ENCODE measurements at regions not wholly inside any gene's neighbourhood (a gene's known extent, or its start where the extent isn't known, plus 50 kb on each side); places are given as distances from the start of the nearest gene placed in this dataset.

- TF ChIP-seq POLR2A (IDR thresholded peaks at IDR 0.05) = no peak
- TF ChIP-seq CTCF (IDR thresholded peaks at IDR 0.05) = no peak
These were observed 127.7 kb upstream of the MAF start for GRCh38 chr16:79728048-79728922.
